ENCODE measurements at regions not wholly inside any gene's neighbourhood (a gene's known extent, or its start where the extent isn't known, plus 50 kb on each side); places are given as distances from the start of the nearest gene placed in this dataset.

DNA sequence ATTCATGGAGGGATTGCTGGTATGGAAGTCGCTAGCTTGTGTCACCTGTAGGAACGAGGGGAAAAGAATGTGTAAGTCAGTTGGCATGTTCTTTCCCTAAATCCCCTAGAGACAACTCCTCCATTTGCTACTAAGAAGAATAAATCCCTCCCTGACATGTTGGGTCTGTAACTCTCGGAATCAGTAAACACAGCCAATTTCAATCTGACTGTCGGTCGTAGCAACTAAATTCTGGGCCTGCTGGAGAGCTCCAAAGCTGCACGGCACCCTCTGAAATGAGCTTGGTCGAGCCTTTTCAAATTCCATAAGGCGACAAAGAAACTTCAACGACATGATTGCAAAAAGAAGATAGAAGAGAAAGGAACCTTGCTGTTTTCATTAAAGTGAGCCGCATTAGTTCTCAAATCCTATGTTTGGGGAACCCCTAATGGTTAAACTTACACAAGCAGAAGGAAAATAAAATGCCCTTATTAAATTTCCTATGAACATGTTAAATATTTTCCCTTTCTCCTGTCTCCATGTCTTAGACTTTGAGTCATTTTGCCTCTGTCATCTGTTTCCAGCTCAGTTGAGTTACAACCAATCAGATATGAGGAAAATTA is 735.8 kb upstream of the WWC1 start:
- no peaks in the 10 kb centered on the region for H3K27me3 ChIP-seq (ENCODE audit: control insufficient read depth in 2 of 2, insufficient read depth in 2 of 2, low read length in 2 of 2)
- CTCF ChIA-PET: no interaction called here
- no peaks in the 10 kb centered on the region for H3K9me3 ChIP-seq (replicated peaks; ENCODE audit: control insufficient read depth, insufficient read depth, low read length)
- no peak overlapping the region for H3K4me3 ChIP-seq (replicated peaks in 1 of 3; ENCODE audit: insufficient read depth in 1 of 3, low read depth in 1 of 3, low read length in 3 of 3)
- H3K9ac ChIP-seq (replicated peaks; ENCODE audit: extremely low read depth, insufficient read depth, low read length): no peak overlapping the region
- no peaks in the 10 kb centered on the region for H3K4me1 ChIP-seq (ENCODE audit: control insufficient read depth, extremely low read depth, insufficient read depth, low read length)
- intact Hi-C loops (cut with micrococcal nuclease) (no loop called here), dilution Hi-C loops (cut with MboI; ENCODE audit: extremely low pct_ligation_motif_present, low sequenced_read_pairs) (no loop called here)
- POLR2A ChIA-PET: no interaction called here
- FAIRE-seq: no peak
- no peak overlapping the region for H3K27ac ChIP-seq (ENCODE audit: insufficient read depth, low read depth, low read length)
- no peaks in the 10 kb centered on the region for H3K36me3 ChIP-seq (ENCODE audit: control insufficient read depth in 2 of 2, extremely low read depth in 1 of 2, insufficient read depth in 2 of 2, low read length in 2 of 2)
- no peaks in the 10 kb centered on the region for H4K20me1 ChIP-seq (replicated peaks; ENCODE audit: control insufficient read depth, extremely low read depth, insufficient read depth, low read length)
- no peak for DNase-seq (ENCODE audit: low read depth, low spot score)
- no peaks in the 10 kb centered on the region for H3K9me1 ChIP-seq (replicated peaks; ENCODE audit: control insufficient read depth, extremely low read depth, insufficient read depth, low read length)
- no peaks in the 10 kb centered on the region for H3K79me2 ChIP-seq (ENCODE audit: control insufficient read depth, insufficient read depth, low read length)
- BruUV-seq (replicated peaks): no TSS peak
- TF ChIP-seq MYC (IDR thresholded peaks at IDR 0.05; ENCODE audit: low read depth, low read length) (no peak), EZH2 (IDR thresholded peaks at IDR 0.05; ENCODE audit: borderline replicate concordance, low read depth, low read length, severe bottlenecking) (no peak), POLR2A (IDR thresholded peaks at IDR 0.05; ENCODE audit: low read depth, low read length) (no peak), CTCF (IDR thresholded peaks at IDR 0.05; ENCODE audit: extremely low read depth in 1 of 2, insufficient read depth in 1 of 2, low read depth in 1 of 2, low read length in 2 of 2) (no peak), GATA2 (IDR thresholded peaks at IDR 0.05; ENCODE audit: insufficient read depth, insufficient read length, low read depth, low read length) (no peak), JUN (IDR thresholded peaks at IDR 0.05; ENCODE audit: borderline replicate concordance, insufficient read depth, insufficient read length, low read depth) (no peak), FOS (IDR thresholded peaks at IDR 0.05; ENCODE audit: borderline replicate concordance, insufficient read depth, low read length) (no peak), POLR2AphosphoS5 (IDR thresholded peaks at IDR 0.05; ENCODE audit: insufficient read depth, low read depth, low read length) (no peak)
- TF ChIP-seq, protein P1, sequence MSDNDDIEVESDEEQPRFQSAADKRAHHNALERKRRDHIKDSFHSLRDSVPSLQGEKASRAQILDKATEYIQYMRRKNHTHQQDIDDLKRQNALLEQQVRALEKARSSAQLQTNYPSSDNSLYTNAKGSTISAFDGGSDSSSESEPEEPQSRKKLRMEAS (IDR thresholded peaks at IDR 0.05; ENCODE audit: insufficient read depth, insufficient read length): no peak
- H2AFZ ChIP-seq (ENCODE audit: low read depth, low read length): no peak overlapping the region
- H3K4me2 ChIP-seq (ENCODE audit: insufficient read depth, low read length): no peak overlapping the region

All from endothelial cell of umbilical vein (primary cell).